HG02678 (cell line): ENCODE measurements at regions not wholly inside any gene's neighbourhood (a gene's known extent, or its start where the extent isn't known, plus 50 kb on each side); places are given as distances from the start of the nearest gene placed in this dataset.

Source experiments
- ATAC-seq: cut with Tn5 transposase; IDR thresholded peaks from one replicate; pipeline ENCODE4 v1.9.1; 2021; ENCODE audit warnings: mild to moderate bottlenecking, moderate library complexity; ENCODE audit not compliant: unreplicated experiment

GRCh38 chrY:21149971-21150370 is 361.2 kb upstream of the RBMY1B start:
- ATAC-seq = no peak

GRCh38 chrY:21169821-21170220 is 341.3 kb upstream of the RBMY1B start:
- ATAC-seq = no peak

- ATAC-seq = no peak
Observed at GRCh38 chrY:21174697-21175463, 336.3 kb upstream of the RBMY1B start.

- ATAC-seq = no peak
Observed at GRCh38 chrY:21175505-21175904, 335.6 kb upstream of the RBMY1B start.

- ATAC-seq = no peak
Observed at GRCh38 chrY:21177306-21177800, 333.8 kb upstream of the RBMY1B start.

GRCh38 chrY:21178281-21178680 is 332.9 kb upstream of the RBMY1B start:
- no peak for ATAC-seq

GRCh38 chrY:21180921-21181320 is 330.2 kb upstream of the RBMY1B start:
- no peak for ATAC-seq

GRCh38 chrY:21184271-21184670 is 326.9 kb upstream of the RBMY1B start:
- no peak for ATAC-seq

GRCh38 chrY:21185419-21186105 is 325.6 kb upstream of the RBMY1B start:
- ATAC-seq = no peak

GRCh38 chrY:21192694-21193093 is 318.4 kb upstream of the RBMY1B start:
- no peak for ATAC-seq

- no peak for ATAC-seq
Observed at GRCh38 chrY:21200246-21200645, 310.9 kb upstream of the RBMY1B start.

GRCh38 chrY:21227849-21228248 is 283.3 kb upstream of the RBMY1B start:
- peak; percentile 98 for ATAC-seq

- peak; percentile 99 for ATAC-seq
Observed at GRCh38 chrY:21240221-21240620, 270.9 kb upstream of the RBMY1B start.

GRCh38 chrY:21240662-21241310 is 270.4 kb upstream of the RBMY1B start:
- ATAC-seq = no peak

GRCh38 chrY:21242793-21243192 is 268.3 kb upstream of the RBMY1B start:
- ATAC-seq = no peak

GRCh38 chrY:21246780-21247179 is 264.4 kb upstream of the RBMY1B start:
- peak; percentile 24 for ATAC-seq

- ATAC-seq = no peak
Observed at GRCh38 chrY:21248591-21248990, 262.5 kb upstream of the RBMY1B start.

- no peak for ATAC-seq
Observed at GRCh38 chrY:21253455-21254248, 257.5 kb upstream of the RBMY1B start.

- no peak for ATAC-seq
Observed at GRCh38 chrY:21254476-21254875, 256.7 kb upstream of the RBMY1B start.

- ATAC-seq = peak; percentile 89
Observed at GRCh38 chrY:21256820-21257219, 254.3 kb upstream of the RBMY1B start.

GRCh38 chrY:21259707-21260106 is 251.4 kb upstream of the RBMY1B start:
- ATAC-seq = no peak
